Medulla oblongata (tissue), 1 donor: ENCODE measurements at regions not wholly inside any gene's neighbourhood (a gene's known extent, or its start where the extent isn't known, plus 50 kb on each side); places are given as distances from the start of the nearest gene placed in this dataset.
"Not testable (repeated sequence)": the region's sequence is repeated elsewhere in the genome, so short reads cannot be mapped to it uniquely, and the experiment has no call there.

ENCODE experiments used
- DNase-seq: peaks from one replicate; pipeline ENCODE4 v3.0.0-alpha.2; 2015; ENCODE audit errors: extremely low spot score

GRCh38 chr6:1003394-1004160, 308.3 kb upstream of the FOXQ1 start:
- no peak for DNase-seq

DNA sequence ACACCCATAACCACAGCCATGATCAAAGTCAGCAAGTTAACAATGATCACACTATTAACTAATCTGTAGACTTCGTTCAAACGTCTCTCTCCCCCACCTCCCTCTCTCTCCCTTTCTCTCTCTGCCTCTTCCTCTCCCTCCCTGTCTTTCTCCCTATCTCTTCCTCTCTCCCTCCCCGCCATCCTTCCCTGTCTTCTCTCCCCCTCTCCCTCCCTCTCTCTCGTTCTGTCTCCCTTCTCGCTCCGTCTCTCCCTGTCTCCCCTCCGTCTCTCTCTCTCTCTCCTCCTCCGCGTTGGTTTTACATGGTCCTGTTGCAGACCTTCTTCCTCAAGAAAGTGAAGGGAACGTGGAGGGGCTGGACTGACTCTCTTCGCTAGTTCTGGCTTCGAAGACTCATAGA, 308.9 kb upstream of the FOXQ1 start:
- DNase-seq: no peak

- no peak for DNase-seq
Measured at GRCh38 chr6:1001655-1002349, 308.9 kb upstream of the EXOC2 start.

DNA sequence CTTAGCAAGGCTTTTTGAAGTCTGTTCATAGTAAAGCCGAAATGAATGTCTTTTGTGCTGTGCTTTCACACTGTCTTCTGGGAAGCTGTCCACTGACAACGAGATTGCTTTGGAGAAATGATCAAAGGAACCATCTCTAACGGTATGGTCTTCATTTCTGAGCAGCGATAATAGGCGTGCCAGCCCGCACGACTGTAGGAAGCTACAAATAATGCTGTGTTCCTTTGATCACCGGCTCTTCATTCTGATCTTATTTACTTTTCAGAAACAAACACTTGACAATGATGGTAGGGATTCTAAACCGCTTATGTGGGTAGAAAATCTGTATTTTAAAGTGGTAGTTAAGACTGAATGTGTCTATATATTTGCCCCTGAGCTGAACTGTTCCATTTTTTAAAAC, 306.6 kb upstream of the EXOC2 start:
- no peak for DNase-seq

DNA sequence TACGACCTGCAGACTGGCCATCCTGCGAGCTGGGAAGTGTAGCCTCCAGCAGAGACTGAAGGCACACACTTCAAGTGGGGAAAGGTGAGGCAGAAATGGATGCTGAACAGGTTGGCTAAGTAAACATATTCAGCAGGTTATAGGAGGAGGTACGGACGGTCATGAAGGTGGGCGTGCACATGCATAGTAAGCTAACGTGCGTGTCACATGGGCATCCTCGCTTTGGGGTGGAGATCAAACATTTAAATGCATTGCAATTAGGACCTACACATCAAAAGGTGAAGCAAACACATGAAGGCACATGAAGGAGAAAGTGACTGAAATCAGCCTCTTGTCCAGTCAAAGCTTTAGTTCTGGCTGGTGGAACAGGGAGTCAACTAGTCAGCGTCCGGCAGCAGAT, 305.6 kb upstream of the EXOC2 start:
- no peak for DNase-seq

GRCh38 chr6:996271-996852, 303.4 kb upstream of the EXOC2 start:
- DNase-seq: no peak

- no peak for DNase-seq
Measured at GRCh38 chr6:991192-991591, 298.3 kb upstream of the EXOC2 start.

DNA sequence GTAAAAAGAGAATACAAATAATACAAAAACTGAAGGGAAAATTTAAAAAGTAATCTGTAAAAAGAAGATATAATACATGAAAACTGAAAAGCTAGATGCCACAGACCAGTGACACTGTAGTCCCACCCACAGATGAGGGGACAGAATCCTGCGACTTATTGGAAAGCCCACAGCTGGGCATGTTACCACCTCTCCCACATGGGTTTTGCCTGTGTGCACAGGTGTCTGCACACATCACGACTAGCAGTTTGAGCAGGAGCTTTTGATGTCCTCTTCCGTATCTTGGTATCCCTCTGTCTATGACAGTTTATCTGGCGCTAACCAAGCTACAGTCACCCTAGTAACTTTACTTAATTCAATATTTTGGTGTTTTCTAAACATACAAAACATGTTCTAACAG, 291.1 kb upstream of the EXOC2 start:
- DNase-seq: no peak

DNA sequence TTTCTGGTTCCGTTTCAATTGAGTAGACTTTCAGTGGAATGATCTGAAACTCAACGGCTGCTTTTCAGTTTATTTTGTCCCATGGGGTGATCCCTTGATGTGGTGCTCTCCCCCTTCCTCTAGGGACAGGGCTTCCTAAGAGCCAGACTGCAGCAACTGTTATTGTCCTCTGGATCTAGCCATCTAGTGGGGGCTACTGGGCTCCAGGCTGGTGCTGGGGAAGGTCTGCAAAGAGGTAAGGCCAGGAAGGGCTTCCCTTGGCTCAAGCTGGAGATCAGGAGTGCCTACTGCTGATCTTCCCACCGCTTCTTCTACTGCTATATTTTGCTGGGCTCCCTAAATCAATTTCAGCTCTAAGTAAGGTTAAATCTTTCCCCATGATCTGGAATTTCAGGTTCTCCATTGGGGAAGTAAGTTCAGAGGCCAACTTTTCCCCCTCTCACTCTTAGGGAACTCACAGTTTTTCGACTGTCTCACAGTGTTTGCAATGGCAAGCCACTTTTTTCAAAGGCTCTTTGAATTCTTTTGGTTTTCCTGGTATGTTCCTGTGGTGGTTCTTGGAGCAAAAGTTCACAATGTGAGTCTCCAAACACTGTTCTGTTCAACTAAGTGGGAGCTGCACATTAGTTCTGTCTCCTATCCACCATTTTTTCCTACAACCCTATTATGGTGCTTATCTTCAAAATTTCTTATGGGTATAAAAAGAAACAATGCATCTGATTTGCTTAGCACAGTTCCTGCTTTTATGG, 286.2 kb upstream of the EXOC2 start:
- DNase-seq: no peak

DNA sequence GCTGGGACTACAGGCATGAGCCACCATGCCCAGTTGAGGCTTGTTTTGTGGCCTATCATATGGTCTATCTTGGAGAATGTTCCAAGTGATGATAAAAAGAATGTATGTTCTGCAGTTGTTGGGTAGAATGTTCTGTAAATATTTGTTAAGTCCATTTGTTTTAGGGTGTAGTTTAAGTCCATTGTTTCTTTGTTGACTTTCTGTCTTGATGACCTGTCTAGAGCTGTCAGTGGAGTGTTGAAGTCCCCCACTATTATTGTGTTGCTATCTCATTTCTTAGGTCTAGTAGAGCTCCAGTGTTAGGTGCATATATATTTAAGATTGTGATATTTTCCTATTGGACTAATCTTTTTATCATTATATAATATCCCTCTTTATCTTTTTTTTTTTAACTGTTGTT, 284.3 kb upstream of the EXOC2 start:
- not testable (repeated sequence) for DNase-seq

GRCh38 chr6:971981-972640, 279.2 kb upstream of the EXOC2 start:
- DNase-seq: no peak

GRCh38 chr6:968791-969190, 275.9 kb upstream of the EXOC2 start:
- DNase-seq: no peak

DNA sequence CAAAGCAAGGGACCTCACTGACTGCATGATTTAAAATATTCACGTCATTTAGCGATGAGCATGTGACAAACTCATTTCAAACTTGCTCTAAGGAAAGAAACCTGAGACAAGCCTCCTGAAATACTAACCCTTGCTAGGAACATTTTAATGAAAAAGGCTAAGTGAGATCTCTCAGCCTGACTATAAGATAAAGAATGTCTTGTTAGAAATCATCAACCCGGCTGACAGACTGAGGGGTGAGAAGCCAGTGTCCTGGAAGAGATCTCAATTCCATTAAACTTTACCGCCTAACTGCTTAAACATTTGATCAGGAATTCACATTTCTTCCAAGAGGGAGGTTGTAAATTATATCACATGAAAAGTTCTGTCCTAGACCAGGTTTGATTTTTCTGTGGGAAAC, 274.8 kb upstream of the EXOC2 start:
- DNase-seq: no peak

DNA sequence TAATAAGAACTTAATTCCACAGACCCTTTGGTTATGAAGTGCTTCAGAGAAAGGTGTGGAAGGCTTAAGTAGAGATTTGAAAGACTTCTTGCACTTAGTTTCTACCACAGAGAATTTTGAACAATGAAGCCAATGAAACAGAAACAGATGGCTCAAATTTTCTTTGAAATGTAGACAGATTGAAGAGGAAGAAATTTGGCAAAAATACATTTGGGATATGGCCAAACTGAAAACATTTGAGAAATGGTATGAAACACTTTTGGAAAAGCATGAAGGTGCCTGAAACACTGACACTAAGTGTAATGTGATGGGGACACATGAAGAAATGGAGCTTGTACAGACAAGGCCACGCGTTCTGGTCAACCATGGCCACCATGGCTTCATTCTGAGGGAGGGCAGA, 272.4 kb upstream of the EXOC2 start:
- DNase-seq: no peak

- no peak for DNase-seq
Measured at GRCh38 chr6:963456-963855, 270.5 kb upstream of the EXOC2 start.

GRCh38 chr6:961407-961960, 268.5 kb upstream of the EXOC2 start:
- DNase-seq: peak; percentile 32

DNA sequence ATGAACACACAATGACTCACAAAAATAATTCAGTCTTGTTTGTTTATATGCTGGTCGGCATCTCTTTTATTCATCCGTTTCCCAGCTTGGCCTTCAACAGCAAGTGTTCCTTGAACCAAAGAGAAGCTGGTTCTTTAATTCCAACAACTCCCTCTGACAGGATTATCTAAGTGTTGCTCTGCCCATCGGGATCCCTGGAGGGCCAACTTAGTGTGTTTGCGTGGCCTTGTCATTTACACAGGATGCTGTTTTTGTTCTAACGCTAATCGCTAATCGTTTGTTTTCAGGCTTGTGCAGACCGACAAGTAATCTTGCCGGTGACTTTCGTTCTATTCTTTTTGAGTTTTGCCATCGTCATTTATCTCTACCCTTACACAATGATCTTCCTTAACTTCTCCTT, 267.4 kb upstream of the EXOC2 start:
- no peak for DNase-seq

GRCh38 chr6:958488-958887, 265.5 kb upstream of the EXOC2 start:
- no peak for DNase-seq

- DNase-seq: no peak
Measured at GRCh38 chr6:951399-952181, 258.7 kb upstream of the EXOC2 start.

- DNase-seq: no peak
Measured at GRCh38 chr6:947235-947934, 254.4 kb upstream of the EXOC2 start.
